Thyroid gland (tissue), 4 donors: ENCODE measurements at regions not wholly inside any gene's neighbourhood (a gene's known extent, or its start where the extent isn't known, plus 50 kb on each side); places are given as distances from the start of the nearest gene placed in this dataset.

Experiments used
- DNase-seq, 2 donors: peaks; one replicate each; pipeline ENCODE4 v3.0.0-alpha.2; 2019
- H3K27ac ChIP-seq, 3 donors: fragments of 200-600 bp; sonication (generic); 1 replicate in 2 of 3; 2 replicates in 1 of 3; pipeline ENCODE4 v1.5.1; 2016 to 2019; ENCODE audit warnings: mild to moderate bottlenecking in 1 of 3, moderate library complexity in 1 of 3
- H3K27me3 ChIP-seq: fragments of 200-600 bp; sonication (generic); one replicate; pipeline ENCODE4 v1.5.1; 2019
- H3K36me3 ChIP-seq, 2 donors: fragments of 200-600 bp; sonication (generic); one replicate each; pipeline ENCODE4 v1.5.1; 2016 to 2019
- H3K4me1 ChIP-seq, 2 donors: fragments of 200-600 bp; sonication (generic); one replicate each; pipeline ENCODE4 v1.5.1; 2017 to 2019
- H3K4me3 ChIP-seq, 3 donors: fragments of 200-600 bp; sonication (generic); replicated peaks in 1 of 3; 1 replicate in 2 of 3; 2 replicates in 1 of 3; pipeline ENCODE4 v1.5.1; 2016; ENCODE audit warnings: mild to moderate bottlenecking in 1 of 3
- H3K9me3 ChIP-seq: fragments of 200-600 bp; sonication (generic); one replicate; pipeline ENCODE4 v1.5.1; 2017
- CTCF ChIP-seq, 6 experiments: fragments of 200-600 bp in 3 of 6; fragments of 450-650 bp in 3 of 6; sonication (generic) in 3 of 6; IDR thresholded peaks; one replicate each; pipeline ENCODE4 v1.5.1; 2016 to 2019; ENCODE audit warnings: antibody characterized with exemption in 6 of 6, mild to moderate bottlenecking in 2 of 6, inconsistent platforms in 1 of 6, moderate library complexity in 1 of 6
- POLR2A ChIP-seq, 2 donors: fragments of 450-650 bp; IDR thresholded peaks; one replicate each; pipeline ENCODE4 v1.6.1; 2017; ENCODE audit warnings: antibody characterized with exemption in 2 of 2, mild to moderate bottlenecking in 2 of 2, moderate library complexity in 1 of 2
- WGBS, 2 donors: methylation state at CpG; one replicate each; pipeline ENCODE4 v1.1.5; 2017; 5-methylcytosine and 5-hydroxymethylcytosine counted together
- intact Hi-C: fragments of 100-400 bp; cut with DNase I; formaldehyde crosslinking; loops from one replicate; pipeline ENCODE4 v1.15.1; 2023

- peaks cover 0 to 3% of the 10 kb centered on the region in 2 donors for H3K4me1 ChIP-seq
- H3K27me3 ChIP-seq = no peaks in the 10 kb centered on the region
- no peaks in the 10 kb centered on the region for H3K36me3 ChIP-seq
- intact Hi-C loops = no loop called here
- TF ChIP-seq CTCF (IDR thresholded peaks at IDR 0.05) (no peak), POLR2A (IDR thresholded peaks at IDR 0.05) (no peak)
- H3K27ac ChIP-seq = no peak overlapping the region
- DNase-seq = no peak
- H3K9me3 ChIP-seq = no peaks in the 10 kb centered on the region
- WGBS, 2 donors = 71 to 85% methylated on average over 1 of the region's 1 CpG
- no peak overlapping the region for H3K4me3 ChIP-seq
Observed at GRCh38 chr11:45056529-45056928, 89.9 kb upstream of the PRDM11 start.

- Histone ChIP-seq H3K27ac (no peak overlapping the region), H3K4me3 (no peak overlapping the region), H3K9me3 (no peaks in the 10 kb centered on the region), H3K4me1 (peaks cover 0 to 3% of the 10 kb centered on the region in 2 donors), H3K27me3 (no peaks in the 10 kb centered on the region), H3K36me3 (no peaks in the 10 kb centered on the region)
- no peak for TF ChIP-seq CTCF (IDR thresholded peaks at IDR 0.05)
- TF ChIP-seq POLR2A (IDR thresholded peaks at IDR 0.05) = no peak
- DNase-seq = no peak
- intact Hi-C loops = no loop called here
- 76 to 80% methylated on average over 3 to 5 of the region's 5 CpGs for WGBS, 2 donors
Observed at GRCh38 chr11:45057938-45058646, 88.3 kb upstream of the PRDM11 start.

GRCh38 chr11:45058647-45058950, 87.8 kb upstream of the PRDM11 start:
- no peak for DNase-seq
- H3K27me3 ChIP-seq = no peaks in the 10 kb centered on the region
- H3K9me3 ChIP-seq = no peaks in the 10 kb centered on the region
- 71 to 73% methylated on average over 3 of the region's 3 CpGs for WGBS, 2 donors
- H3K36me3 ChIP-seq = no peaks in the 10 kb centered on the region
- TF ChIP-seq POLR2A (IDR thresholded peaks at IDR 0.05) (no peak), CTCF (IDR thresholded peaks at IDR 0.05) (no peak)
- H3K27ac ChIP-seq = no peak overlapping the region
- peaks cover 0 to 3% of the 10 kb centered on the region in 2 donors for H3K4me1 ChIP-seq
- intact Hi-C loops = no loop called here
- no peak overlapping the region for H3K4me3 ChIP-seq

- no peaks in the 10 kb centered on the region for H3K9me3 ChIP-seq
- intact Hi-C loops = no loop called here
- no peaks in the 10 kb centered on the region for H3K36me3 ChIP-seq
- peaks cover 0 to 3% of the 10 kb centered on the region in 2 donors for H3K4me1 ChIP-seq
- no peak overlapping the region for H3K4me3 ChIP-seq
- no peaks in the 10 kb centered on the region for H3K27me3 ChIP-seq
- DNase-seq = no peak
- TF ChIP-seq CTCF (IDR thresholded peaks at IDR 0.05) (no peak), POLR2A (IDR thresholded peaks at IDR 0.05) (no peak)
- H3K27ac ChIP-seq = no peak overlapping the region
- WGBS, 2 donors = 91 to 92% methylated on average over 8 of the region's 8 CpGs
Observed at GRCh38 chr11:45060707-45061106, 85.7 kb upstream of the PRDM11 start.

GRCh38 chr11:45061641-45062040, 84.8 kb upstream of the PRDM11 start:
- H3K4me1 ChIP-seq = peaks cover 0 to 3% of the 10 kb centered on the region in 2 donors
- H3K27ac ChIP-seq = no peak overlapping the region
- H3K27me3 ChIP-seq = no peaks in the 10 kb centered on the region
- no peak for DNase-seq
- no peaks in the 10 kb centered on the region for H3K9me3 ChIP-seq
- no peak overlapping the region for H3K4me3 ChIP-seq
- H3K36me3 ChIP-seq = no peaks in the 10 kb centered on the region
- intact Hi-C loops = no loop called here
- TF ChIP-seq CTCF (IDR thresholded peaks at IDR 0.05) (no peak), POLR2A (IDR thresholded peaks at IDR 0.05) (no peak)
- 68 to 75% methylated on average over 10 of the region's 10 CpGs for WGBS, 2 donors
